Cardiac muscle cell (in vitro differentiated cells and primary cell): ENCODE measurements at regions not wholly inside any gene's neighbourhood (a gene's known extent, or its start where the extent isn't known, plus 50 kb on each side); places are given as distances from the start of the nearest gene placed in this dataset.
"Not testable (repeated sequence)": the region's sequence is repeated elsewhere in the genome, so short reads cannot be mapped to it uniquely, and the experiment has no call there.

Source experiments
- DNase-seq, 2 donors: peaks; one replicate each; pipeline versions ENCODE4 v3.0.0 to v3.0.0-alpha.2; 2010 to 2017; ENCODE audit warnings: low read depth in 1 of 2, low spot score in 1 of 2
- H3K27ac ChIP-seq: fragments of 200-600 bp; sonication (generic); 2 replicates; pipeline ENCODE4 v1.5.1; 2016
- H3K27me3 ChIP-seq: fragments of 200-600 bp; sonication (generic); 2 replicates; pipeline ENCODE4 v1.6.0; 2016; ENCODE audit warnings: control low read depth
- H3K36me3 ChIP-seq: fragments of 200-600 bp; sonication (generic); 2 replicates; pipeline ENCODE4 v1.5.1; 2016; ENCODE audit warnings: control low read depth
- H3K4me1 ChIP-seq: fragments of 200-600 bp; sonication (generic); 2 replicates; pipeline ENCODE4 v1.8.1; 2017; ENCODE audit warnings: low read depth, mild to moderate bottlenecking, mixed run types
- H3K4me3 ChIP-seq: fragments of 200-600 bp; sonication (generic); 2 replicates; pipeline ENCODE4 v1.5.1; 2016; ENCODE audit warnings: mild to moderate bottlenecking
- H3K9me3 ChIP-seq: fragments of 200-600 bp; sonication (generic); 2 replicates; pipeline ENCODE4 v1.5.1; 2017; ENCODE audit warnings: low read depth, mild to moderate bottlenecking, control low read depth
- CTCF ChIP-seq: IDR thresholded peaks from 2 replicates; pipeline ENCODE4 v1.5.1; 2012; ENCODE audit warnings: low read depth, mild to moderate bottlenecking, low read length

DNA sequence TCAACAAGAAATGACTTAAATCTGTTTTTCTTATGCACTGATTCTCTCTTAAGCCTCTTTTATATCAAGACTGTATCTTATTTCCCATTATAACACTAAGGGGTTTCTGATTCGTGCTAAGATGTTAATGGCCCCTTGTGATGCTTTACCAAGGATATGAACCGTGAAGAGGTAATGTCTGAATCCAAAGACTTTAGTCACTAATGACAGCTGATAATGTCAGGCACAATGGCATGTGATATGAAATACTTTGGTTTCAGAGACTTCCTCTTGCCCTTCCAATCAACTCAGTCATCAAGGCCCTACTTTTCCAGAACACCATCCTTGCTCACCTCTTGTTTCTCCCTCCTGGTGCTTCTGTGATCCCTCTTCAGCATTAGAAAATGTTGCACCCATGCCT lies 262.8 kb downstream of the KCNE4 start:
- Histone ChIP-seq H3K36me3 (no peaks in the 10 kb centered on the region), H3K4me1 (no peaks in the 10 kb centered on the region), H3K27ac (no peak overlapping the region), H3K9me3 (no peaks in the 10 kb centered on the region), H3K4me3 (no peak overlapping the region), H3K27me3 (no peaks in the 10 kb centered on the region)
- no peak for DNase-seq
- no peak for TF ChIP-seq CTCF

DNA sequence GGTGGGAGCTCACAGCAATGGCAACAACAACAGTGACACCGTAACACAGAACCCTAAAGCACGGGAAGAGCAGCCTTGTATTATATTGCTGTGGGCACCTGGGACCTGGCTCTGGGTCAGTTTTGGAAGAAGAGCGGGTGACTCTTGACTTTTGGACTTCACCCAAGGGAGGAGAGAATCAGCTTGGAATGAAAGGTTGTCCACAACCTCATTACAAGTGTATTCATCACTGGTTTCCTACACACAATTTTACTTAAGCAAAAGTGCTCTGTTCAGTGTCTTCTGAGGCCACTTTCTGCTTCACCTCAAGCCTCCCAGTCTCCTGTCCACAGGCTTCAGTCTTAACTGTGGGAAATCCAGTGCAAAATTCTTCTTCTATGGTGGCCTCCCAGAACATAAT lies 263.8 kb downstream of the KCNE4 start:
- no peak for DNase-seq
- H3K4me1 ChIP-seq = no peaks in the 10 kb centered on the region
- no peak for TF ChIP-seq CTCF
- no peaks in the 10 kb centered on the region for H3K27me3 ChIP-seq
- H3K9me3 ChIP-seq = no peaks in the 10 kb centered on the region
- no peaks in the 10 kb centered on the region for H3K36me3 ChIP-seq
- H3K4me3 ChIP-seq = no peak overlapping the region
- H3K27ac ChIP-seq = no peak overlapping the region

DNA sequence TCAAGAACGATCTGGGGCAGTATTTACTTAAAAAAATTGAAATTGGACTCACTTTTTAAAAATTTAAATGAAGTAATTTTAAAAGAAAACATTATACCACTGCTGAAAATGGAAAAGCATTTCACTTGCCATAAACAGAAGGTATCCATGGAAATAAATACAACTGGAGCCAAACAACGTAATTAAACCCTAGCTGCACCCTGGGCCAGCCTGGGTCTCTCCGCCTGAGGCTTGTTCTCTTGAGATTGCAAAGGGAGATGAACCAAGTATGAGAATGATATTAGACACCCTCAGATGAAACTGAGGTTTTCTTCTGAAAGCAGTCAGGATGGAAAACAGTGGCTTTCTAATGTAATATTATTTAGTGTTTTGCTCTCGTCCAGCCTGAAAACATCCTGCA lies 264.4 kb downstream of the KCNE4 start:
- H3K27me3 ChIP-seq = no peaks in the 10 kb centered on the region
- H3K36me3 ChIP-seq = no peaks in the 10 kb centered on the region
- no peaks in the 10 kb centered on the region for H3K4me1 ChIP-seq
- no peak overlapping the region for H3K4me3 ChIP-seq
- DNase-seq = no peak
- TF ChIP-seq CTCF = no peak
- no peak overlapping the region for H3K27ac ChIP-seq
- H3K9me3 ChIP-seq = no peaks in the 10 kb centered on the region

- Histone ChIP-seq H3K36me3 (no peaks in the 10 kb centered on the region), H3K27ac (no peak overlapping the region), H3K4me3 (no peak overlapping the region), H3K4me1 (peaks cover 5% of the 10 kb centered on the region), H3K9me3 (no peaks in the 10 kb centered on the region), H3K27me3 (no peaks in the 10 kb centered on the region)
- DNase-seq = no peak
- no peak for TF ChIP-seq CTCF
These were observed 267.6 kb downstream of the KCNE4 start for GRCh38 chr2:223319601-223320000.

DNA sequence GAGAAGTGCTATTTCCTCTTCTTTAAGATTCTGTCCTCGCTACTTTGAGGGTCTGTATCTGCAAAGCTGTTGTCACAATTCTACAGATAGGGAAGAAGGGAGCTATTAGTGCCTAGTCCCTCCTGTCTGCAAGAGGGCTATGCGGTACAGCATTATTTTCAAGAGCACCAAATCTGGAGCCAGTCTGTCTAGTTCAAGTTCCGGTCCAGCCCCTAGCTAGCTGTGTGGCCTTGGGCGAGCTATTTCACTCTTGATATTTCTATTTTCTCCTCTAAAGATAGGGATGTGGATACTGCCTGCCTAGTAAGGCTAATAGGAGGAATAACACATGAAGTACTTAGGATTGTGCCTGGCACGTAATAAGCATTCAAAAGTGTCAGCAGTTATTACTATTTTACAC lies 272.4 kb downstream of the KCNE4 start:
- Histone ChIP-seq H3K27ac (no peak overlapping the region), H3K4me1 (peaks cover 8% of the 10 kb centered on the region), H3K4me3 (no peak overlapping the region), H3K27me3 (no peaks in the 10 kb centered on the region), H3K36me3 (no peaks in the 10 kb centered on the region), H3K9me3 (no peaks in the 10 kb centered on the region)
- TF ChIP-seq CTCF = no peak
- peak in 1 of 2 donors; percentile 6 for DNase-seq

- Histone ChIP-seq H3K27ac (no peak overlapping the region), H3K27me3 (no peaks in the 10 kb centered on the region), H3K9me3 (no peaks in the 10 kb centered on the region), H3K36me3 (no peaks in the 10 kb centered on the region), H3K4me3 (no peak overlapping the region), H3K4me1 (peaks cover 8% of the 10 kb centered on the region)
- no peak for DNase-seq
- TF ChIP-seq CTCF = no peak
These were observed 273.6 kb downstream of the SCG2 start for GRCh38 chr2:223328578-223328977.

- H3K9me3 ChIP-seq, H3K36me3 ChIP-seq, DNase-seq, H3K4me1 ChIP-seq, H3K27me3 ChIP-seq, H3K4me3 ChIP-seq, H3K27ac ChIP-seq: not testable (repeated sequence)
These were observed 271.4 kb downstream of the SCG2 start for GRCh38 chr2:223330747-223331146.
